NCI-H2029 treated with DMSO at 0.1 percent for 48 hours (cell line): ENCODE measurements at regions not wholly inside any gene's neighbourhood (a gene's known extent, or its start where the extent isn't known, plus 50 kb on each side); places are given as distances from the start of the nearest gene placed in this dataset.

Source experiments
- DNase-seq: peaks from one replicate; lab custom pipeline; 2025; lab: John Stamatoyannopoulos, UW

DNA sequence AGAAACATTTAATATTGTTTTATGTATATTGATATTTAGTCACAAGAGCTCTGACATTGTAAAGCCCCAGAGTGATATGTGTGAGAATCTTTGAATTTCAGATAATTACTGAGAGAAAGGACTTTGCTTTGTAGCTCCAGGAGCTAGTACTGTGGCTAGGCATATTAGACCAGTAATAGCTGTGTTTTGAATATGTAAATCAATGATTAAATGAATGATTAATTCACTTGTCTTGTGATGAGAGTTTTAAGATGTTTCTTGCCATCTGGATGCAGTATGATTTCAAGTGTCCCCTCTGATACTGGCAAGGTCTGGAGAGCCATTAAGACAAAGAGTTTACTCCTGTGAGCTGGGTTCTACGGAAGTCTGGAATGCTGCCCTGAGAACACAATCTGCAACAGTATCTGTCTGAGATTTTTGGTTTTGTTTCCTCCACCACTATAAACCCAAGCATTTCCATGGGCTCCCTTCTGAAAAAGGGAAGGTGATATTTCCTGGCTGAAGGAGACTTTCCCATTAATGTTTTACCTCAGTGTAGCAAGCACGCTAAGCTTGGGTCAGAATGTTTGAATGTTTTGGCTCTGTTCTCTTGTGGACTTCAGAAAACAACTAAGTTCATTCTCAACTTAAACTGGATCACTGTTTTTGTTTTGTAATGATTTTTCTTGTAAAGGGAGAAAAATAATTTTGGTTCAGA lies 61.3 kb upstream of the BICC1 start:
- no peak for DNase-seq

DNA sequence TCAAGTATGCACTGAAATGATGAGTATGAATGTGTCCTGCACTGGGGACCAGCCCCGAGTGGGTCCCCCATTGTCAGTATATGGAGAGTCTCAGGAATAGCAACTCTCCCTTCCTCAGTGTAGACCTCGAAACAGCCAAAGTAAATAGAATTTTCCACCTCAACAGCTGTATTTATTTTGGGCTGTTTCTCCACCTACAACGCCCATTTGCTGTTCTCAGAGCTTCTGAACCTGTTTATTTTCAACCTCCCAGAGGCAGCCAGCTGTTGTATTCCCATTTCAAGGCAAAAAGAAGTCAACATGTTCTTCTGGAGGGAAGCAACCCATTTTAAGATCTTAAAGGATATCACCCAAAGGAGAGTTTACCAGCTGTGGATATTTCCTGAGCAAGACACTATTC lies 59.6 kb upstream of the BICC1 start:
- DNase-seq = peak; percentile 6

DNA sequence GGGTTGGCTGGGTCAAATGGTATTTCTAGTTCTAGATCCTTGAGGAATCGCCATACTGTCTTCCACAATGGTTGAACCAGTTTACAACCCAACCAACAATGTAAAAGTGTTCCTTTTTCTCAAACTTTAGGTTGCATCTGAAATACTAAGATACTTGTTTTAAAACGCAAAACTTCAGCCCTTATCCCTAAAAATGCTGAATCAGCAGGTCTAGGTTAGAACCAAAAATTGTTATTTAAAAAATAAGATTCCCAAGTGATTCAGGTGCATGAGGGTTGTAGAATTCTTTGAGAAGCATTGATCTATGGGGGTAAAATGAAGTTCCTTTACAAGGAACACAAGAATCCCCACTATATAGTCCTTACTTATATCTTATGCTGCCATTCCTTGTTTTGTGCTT lies 56.5 kb upstream of the BICC1 start:
- no peak for DNase-seq

DNA sequence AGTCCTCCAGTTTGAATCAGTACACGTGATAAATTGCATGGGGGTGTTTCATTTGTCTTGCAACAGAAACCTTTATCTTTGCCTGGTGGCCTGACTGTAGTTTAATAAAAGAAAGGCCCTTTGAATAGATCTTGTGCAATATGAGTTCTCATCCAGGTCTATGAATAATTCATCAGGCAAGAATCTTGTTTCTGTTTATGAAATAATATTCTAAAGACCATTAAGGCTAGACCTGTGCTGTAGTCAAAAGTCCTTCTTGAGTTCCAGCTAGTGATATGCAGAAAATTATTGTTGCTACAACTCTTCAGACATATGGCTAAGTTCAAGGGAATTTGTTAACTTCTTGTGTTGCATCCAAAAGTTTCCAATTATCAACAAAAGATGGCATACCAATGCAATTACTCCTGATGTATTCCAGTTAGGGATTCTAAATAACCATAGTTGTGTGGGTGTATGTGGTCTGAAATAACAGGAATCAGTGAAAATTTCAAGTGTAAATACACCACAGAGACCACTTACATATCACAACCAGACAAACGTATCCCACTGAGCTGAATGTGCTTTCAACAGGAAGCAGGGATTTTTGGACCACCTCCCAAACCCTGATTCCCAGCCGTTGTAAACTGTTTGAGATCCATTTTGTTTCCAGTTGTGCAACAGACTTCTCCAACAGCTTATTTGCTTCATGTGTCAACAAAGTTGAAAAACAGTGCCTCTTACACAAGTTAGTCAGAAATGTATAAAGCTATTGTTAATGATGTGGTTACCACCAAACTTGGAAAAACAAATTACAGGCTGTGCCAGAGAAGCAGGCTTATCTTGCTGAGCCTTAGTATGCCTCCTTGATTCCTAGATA lies 54.7 kb upstream of the BICC1 start:
- DNase-seq = no peak

DNA sequence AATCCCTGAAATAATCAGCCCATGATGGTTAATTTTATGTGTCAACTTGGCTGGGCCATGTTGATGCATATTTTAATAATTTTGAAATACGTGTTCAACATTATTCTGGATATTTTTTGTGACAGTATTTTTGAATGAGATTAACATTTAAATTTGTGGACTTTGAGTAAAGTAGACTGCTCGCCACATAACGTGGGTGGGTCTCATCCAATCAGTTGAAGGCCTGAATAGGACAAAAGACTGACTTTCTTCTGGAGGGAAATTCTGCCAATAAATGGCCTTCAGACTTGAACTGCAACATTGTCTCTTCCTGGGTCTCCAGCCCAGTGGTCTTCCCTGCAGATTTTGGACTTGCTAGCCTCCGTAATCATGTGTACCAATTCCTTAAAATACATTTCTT lies 53.6 kb upstream of the BICC1 start:
- DNase-seq = no peak

DNA sequence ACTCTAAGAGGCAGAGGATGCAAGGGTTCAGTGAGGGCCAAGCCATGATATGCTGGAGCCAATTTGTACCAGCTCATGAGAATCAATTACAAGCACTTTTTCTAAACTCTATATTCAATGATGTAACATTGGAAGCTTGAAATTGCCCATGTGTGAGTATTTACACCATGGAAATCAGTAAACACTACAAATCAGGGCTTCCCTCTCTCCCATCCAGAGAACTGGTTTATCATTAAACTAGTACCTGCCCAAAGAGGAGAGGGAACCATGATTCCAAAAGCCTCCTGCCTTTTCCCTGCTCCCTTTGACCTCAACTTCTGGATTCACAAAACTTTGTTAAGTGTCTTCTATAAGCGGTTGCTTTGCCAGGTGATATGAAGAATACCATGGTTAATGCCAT lies 52.5 kb upstream of the BICC1 start:
- no peak for DNase-seq

DNA sequence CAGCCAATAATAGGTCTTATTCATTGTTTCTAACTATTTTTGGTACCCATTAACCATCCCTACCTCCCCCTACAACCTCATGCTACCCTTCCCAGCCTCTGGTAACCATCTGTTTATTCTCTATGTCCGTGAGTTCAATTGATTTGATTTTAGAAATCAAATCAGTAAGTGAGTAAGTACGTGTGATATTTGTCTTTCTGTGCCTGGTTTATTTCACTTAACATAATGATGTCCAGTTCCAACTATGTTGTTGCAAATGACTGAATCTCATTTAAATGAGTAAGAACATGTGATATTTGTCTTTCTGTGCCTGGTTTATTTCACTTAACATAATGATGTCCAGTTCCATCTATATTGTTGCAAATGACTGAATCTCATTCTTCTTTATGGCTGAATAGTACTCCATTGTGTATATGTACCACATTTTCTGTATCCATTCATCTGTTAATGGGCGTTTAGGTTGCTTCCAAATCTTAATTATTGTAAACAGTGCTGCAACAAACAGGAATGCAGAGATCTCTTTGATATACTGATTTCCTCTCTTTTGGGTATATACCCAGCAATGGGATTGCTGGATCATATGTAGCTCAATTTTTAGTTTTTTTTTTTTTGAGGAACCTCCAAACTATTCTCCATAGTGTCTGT lies 49.7 kb upstream of the BICC1 start:
- no peak for DNase-seq
